ENCODE measurements at regions not wholly inside any gene's neighbourhood (a gene's known extent, or its start where the extent isn't known, plus 50 kb on each side); places are given as distances from the start of the nearest gene placed in this dataset.

DNA sequence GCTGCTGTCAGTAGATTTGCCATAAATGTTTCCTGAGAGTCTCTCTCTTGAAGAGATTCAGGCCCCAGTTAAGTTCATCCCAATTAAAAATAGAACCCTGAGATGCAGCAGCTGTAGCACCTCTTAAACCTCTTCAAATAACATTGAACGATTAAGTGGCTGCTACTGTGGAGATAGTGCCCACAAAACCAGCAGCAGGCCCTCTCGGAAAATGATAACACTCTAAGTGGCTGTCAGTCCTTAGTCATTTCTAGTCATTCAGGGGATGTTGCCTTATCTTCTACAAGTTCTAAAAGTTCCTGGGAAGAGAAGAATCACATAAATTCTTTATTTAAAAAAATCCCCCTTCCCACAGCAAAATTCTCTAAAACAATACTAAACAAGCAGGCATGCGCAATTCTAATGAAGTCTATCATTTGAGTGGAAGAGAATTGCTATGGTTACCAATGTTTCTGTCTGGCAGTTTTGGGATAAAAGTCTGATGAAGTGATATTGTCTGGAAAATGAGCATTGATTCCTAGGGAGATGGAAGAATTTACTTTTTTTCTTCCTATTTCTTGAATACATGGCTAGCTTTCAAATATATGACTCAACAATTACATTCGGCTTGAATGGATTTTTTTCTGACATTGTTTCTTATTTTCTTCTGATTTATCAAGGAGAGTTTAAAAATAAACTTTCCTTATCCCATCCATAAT, 131.9 kb downstream of the TRMT11 start:
- H3K27ac Mint-ChIP-seq = no peak overlapping the region
- no peaks in the 10 kb centered on the region for H3K27me3 Mint-ChIP-seq (ENCODE audit: low read depth)
- ATAC-seq (no peak), DNase-seq (ENCODE audit: low spot score) (no peak)
- ChIA-PET POLR2A (no interaction called here), CTCF (no interaction called here)
- no peak for TF ChIP-seq NFYB (CRISPR knock-in tag; conservative IDR thresholded peaks at IDR 0.05; ENCODE audit: low read depth)
- no peak for TF ChIP-seq EMX1 (CRISPR knock-in tag; IDR thresholded peaks at IDR 0.05)
- TF ChIP-seq, protein P1, sequence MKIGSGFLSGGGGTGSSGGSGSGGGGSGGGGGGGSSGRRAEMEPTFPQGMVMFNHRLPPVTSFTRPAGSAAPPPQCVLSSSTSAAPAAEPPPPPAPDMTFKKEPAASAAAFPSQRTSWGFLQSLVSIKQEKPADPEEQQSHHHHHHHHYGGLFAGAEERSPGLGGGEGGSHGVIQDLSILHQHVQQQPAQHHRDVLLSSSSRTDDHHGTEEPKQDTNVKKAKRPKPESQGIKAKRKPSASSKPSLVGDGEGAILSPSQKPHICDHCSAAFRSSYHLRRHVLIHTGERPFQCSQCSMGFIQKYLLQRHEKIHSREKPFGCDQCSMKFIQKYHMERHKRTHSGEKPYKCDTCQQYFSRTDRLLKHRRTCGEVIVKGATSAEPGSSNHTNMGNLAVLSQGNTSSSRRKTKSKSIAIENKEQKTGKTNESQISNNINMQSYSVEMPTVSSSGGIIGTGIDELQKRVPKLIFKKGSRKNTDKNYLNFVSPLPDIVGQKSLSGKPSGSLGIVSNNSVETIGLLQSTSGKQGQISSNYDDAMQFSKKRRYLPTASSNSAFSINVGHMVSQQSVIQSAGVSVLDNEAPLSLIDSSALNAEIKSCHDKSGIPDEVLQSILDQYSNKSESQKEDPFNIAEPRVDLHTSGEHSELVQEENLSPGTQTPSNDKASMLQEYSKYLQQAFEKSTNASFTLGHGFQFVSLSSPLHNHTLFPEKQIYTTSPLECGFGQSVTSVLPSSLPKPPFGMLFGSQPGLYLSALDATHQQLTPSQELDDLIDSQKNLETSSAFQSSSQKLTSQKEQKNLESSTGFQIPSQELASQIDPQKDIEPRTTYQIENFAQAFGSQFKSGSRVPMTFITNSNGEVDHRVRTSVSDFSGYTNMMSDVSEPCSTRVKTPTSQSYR (CRISPR knock-in tag; IDR thresholded peaks at IDR 0.05) = no peak
- no peak for TF ChIP-seq JAZF1 (CRISPR knock-in tag; IDR thresholded peaks at IDR 0.05)
- TF ChIP-seq, protein P2, sequence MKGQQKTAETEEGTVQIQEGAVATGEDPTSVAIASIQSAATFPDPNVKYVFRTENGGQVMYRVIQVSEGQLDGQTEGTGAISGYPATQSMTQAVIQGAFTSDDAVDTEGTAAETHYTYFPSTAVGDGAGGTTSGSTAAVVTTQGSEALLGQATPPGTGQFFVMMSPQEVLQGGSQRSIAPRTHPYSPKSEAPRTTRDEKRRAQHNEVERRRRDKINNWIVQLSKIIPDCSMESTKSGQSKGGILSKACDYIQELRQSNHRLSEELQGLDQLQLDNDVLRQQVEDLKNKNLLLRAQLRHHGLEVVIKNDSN (CRISPR knock-in tag; IDR thresholded peaks at IDR 0.05) = no peak
- TF ChIP-seq, protein P3, sequence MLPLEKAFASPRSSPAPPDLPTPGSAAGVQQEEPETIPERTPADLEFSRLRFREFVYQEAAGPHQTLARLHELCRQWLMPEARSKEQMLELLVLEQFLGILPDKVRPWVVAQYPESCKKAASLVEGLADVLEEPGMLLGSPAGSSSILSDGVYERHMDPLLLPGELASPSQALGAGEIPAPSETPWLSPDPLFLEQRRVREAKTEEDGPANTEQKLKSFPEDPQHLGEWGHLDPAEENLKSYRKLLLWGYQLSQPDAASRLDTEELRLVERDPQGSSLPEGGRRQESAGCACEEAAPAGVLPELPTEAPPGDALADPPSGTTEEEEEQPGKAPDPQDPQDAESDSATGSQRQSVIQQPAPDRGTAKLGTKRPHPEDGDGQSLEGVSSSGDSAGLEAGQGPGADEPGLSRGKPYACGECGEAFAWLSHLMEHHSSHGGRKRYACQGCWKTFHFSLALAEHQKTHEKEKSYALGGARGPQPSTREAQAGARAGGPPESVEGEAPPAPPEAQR (CRISPR knock-in tag; IDR thresholded peaks at IDR 0.05) = no peak
- TF ChIP-seq, protein P4, sequence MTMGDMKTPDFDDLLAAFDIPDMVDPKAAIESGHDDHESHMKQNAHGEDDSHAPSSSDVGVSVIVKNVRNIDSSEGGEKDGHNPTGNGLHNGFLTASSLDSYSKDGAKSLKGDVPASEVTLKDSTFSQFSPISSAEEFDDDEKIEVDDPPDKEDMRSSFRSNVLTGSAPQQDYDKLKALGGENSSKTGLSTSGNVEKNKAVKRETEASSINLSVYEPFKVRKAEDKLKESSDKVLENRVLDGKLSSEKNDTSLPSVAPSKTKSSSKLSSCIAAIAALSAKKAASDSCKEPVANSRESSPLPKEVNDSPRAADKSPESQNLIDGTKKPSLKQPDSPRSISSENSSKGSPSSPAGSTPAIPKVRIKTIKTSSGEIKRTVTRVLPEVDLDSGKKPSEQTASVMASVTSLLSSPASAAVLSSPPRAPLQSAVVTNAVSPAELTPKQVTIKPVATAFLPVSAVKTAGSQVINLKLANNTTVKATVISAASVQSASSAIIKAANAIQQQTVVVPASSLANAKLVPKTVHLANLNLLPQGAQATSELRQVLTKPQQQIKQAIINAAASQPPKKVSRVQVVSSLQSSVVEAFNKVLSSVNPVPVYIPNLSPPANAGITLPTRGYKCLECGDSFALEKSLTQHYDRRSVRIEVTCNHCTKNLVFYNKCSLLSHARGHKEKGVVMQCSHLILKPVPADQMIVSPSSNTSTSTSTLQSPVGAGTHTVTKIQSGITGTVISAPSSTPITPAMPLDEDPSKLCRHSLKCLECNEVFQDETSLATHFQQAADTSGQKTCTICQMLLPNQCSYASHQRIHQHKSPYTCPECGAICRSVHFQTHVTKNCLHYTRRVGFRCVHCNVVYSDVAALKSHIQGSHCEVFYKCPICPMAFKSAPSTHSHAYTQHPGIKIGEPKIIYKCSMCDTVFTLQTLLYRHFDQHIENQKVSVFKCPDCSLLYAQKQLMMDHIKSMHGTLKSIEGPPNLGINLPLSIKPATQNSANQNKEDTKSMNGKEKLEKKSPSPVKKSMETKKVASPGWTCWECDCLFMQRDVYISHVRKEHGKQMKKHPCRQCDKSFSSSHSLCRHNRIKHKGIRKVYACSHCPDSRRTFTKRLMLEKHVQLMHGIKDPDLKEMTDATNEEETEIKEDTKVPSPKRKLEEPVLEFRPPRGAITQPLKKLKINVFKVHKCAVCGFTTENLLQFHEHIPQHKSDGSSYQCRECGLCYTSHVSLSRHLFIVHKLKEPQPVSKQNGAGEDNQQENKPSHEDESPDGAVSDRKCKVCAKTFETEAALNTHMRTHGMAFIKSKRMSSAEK (CRISPR knock-in tag; IDR thresholded peaks at IDR 0.05; ENCODE audit: borderline replicate concordance) = no peak
- no peaks in the 10 kb centered on the region for H3K9me3 Mint-ChIP-seq
- peaks cover 16% of the 10 kb centered on the region for H3K4me1 Mint-ChIP-seq
- no peaks in the 10 kb centered on the region for H3K36me3 Mint-ChIP-seq
- no peak overlapping the region for H3K4me3 Mint-ChIP-seq

DNA sequence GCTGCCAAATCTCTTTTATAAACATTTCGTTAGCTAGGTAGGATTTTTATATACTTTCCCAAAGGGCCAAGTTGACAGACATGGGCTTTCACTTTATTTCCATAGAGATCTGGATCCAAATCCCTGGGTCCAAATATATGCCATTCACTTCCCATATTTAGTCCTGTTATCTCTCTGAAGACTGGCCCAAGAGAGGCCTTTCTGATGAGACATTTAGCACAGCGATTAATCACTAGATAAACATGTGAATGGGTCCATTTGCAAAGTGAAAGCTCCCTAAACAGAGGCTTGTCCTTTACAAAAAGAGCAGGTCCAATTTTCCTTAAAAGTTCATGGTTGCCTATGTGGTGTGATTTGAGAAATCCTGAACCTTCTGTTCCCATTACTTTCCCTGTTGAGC, 132.6 kb downstream of the TRMT11 start:
- DNase-seq (ENCODE audit: low spot score) = no peak
- ATAC-seq = no peak
- Mint-ChIP-seq H3K27me3 (ENCODE audit: low read depth) (no peaks in the 10 kb centered on the region), H3K4me3 (no peak overlapping the region), H3K9me3 (no peaks in the 10 kb centered on the region), H3K4me1 (peaks cover 16% of the 10 kb centered on the region), H3K27ac (no peak overlapping the region), H3K36me3 (no peaks in the 10 kb centered on the region)
- TF ChIP-seq ZBTB21 (CRISPR knock-in tag; IDR thresholded peaks at IDR 0.05; ENCODE audit: borderline replicate concordance) = no peak
- TF ChIP-seq, protein P4 (CRISPR knock-in tag; IDR thresholded peaks at IDR 0.05; ENCODE audit: borderline replicate concordance) = no peak
- TF ChIP-seq, protein P5, sequence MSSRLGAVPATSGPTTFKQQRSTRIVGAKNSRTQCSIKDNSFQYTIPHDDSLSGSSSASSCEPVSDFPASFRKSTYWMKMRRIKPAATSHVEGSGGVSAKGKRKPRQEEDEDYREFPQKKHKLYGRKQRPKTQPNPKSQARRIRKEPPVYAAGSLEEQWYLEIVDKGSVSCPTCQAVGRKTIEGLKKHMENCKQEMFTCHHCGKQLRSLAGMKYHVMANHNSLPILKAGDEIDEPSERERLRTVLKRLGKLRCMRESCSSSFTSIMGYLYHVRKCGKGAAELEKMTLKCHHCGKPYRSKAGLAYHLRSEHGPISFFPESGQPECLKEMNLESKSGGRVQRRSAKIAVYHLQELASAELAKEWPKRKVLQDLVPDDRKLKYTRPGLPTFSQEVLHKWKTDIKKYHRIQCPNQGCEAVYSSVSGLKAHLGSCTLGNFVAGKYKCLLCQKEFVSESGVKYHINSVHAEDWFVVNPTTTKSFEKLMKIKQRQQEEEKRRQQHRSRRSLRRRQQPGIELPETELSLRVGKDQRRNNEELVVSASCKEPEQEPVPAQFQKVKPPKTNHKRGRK (CRISPR knock-in tag; IDR thresholded peaks at IDR 0.05; ENCODE audit: borderline replicate concordance) = no peak
- no peak for TF ChIP-seq GRHL2 (CRISPR knock-in tag; IDR thresholded peaks at IDR 0.05; ENCODE audit: insufficient replicate concordance, severe bottlenecking)
- TF ChIP-seq, protein P6, sequence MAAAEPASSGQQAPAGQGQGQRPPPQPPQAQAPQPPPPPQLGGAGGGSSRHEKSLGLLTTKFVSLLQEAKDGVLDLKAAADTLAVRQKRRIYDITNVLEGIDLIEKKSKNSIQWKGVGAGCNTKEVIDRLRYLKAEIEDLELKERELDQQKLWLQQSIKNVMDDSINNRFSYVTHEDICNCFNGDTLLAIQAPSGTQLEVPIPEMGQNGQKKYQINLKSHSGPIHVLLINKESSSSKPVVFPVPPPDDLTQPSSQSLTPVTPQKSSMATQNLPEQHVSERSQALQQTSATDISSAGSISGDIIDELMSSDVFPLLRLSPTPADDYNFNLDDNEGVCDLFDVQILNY (CRISPR knock-in tag; IDR thresholded peaks at IDR 0.05) = no peak
- TF ChIP-seq, protein P7, sequence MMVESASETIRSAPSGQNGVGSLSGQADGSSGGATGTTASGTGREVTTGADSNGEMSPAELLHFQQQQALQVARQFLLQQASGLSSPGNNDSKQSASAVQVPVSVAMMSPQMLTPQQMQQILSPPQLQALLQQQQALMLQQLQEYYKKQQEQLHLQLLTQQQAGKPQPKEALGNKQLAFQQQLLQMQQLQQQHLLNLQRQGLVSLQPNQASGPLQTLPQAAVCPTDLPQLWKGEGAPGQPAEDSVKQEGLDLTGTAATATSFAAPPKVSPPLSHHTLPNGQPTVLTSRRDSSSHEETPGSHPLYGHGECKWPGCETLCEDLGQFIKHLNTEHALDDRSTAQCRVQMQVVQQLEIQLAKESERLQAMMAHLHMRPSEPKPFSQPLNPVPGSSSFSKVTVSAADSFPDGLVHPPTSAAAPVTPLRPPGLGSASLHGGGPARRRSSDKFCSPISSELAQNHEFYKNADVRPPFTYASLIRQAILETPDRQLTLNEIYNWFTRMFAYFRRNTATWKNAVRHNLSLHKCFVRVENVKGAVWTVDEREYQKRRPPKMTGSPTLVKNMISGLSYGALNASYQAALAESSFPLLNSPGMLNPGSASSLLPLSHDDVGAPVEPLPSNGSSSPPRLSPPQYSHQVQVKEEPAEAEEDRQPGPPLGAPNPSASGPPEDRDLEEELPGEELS (CRISPR knock-in tag; IDR thresholded peaks at IDR 0.05) = no peak
- TF ChIP-seq EMX1 (CRISPR knock-in tag; IDR thresholded peaks at IDR 0.05) = no peak
- POLR2A ChIA-PET = no interaction called here
- CTCF ChIA-PET = no interaction called here

Measured in WTC11 (cell line).